ENCODE measurements at regions not wholly inside any gene's neighbourhood (a gene's known extent, or its start where the extent isn't known, plus 50 kb on each side); places are given as distances from the start of the nearest gene placed in this dataset.

DNA sequence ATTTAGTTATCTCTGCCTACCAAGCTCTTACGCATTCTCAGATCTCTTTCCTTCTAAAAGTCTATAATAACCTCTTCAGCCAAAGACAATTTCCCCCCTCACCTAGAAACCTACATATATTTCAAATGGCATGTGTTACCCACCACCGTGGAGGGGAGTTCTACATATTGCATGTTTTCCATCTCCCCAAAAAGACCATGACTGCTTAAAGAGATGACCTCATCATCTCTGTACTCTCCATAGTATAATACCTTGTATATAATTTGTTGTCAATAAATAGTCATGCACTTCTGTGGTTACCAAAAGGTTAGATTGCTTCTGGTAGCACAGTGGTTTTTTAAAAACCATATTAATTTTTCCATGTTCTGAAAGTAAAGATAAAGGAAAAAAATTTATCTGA, 148.4 kb downstream of the TBX18 start:
- TF ChIP-seq, protein P1, sequence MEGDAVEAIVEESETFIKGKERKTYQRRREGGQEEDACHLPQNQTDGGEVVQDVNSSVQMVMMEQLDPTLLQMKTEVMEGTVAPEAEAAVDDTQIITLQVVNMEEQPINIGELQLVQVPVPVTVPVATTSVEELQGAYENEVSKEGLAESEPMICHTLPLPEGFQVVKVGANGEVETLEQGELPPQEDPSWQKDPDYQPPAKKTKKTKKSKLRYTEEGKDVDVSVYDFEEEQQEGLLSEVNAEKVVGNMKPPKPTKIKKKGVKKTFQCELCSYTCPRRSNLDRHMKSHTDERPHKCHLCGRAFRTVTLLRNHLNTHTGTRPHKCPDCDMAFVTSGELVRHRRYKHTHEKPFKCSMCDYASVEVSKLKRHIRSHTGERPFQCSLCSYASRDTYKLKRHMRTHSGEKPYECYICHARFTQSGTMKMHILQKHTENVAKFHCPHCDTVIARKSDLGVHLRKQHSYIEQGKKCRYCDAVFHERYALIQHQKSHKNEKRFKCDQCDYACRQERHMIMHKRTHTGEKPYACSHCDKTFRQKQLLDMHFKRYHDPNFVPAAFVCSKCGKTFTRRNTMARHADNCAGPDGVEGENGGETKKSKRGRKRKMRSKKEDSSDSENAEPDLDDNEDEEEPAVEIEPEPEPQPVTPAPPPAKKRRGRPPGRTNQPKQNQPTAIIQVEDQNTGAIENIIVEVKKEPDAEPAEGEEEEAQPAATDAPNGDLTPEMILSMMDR (IDR thresholded peaks at IDR 0.05; ENCODE audit: low read depth, low read length, missing control alignments) = no peak
- DNase-seq (ENCODE audit: low read depth) = no peak
- no peak overlapping the region for H3K4me3 ChIP-seq (ENCODE audit: low read depth, low read length)

DNA sequence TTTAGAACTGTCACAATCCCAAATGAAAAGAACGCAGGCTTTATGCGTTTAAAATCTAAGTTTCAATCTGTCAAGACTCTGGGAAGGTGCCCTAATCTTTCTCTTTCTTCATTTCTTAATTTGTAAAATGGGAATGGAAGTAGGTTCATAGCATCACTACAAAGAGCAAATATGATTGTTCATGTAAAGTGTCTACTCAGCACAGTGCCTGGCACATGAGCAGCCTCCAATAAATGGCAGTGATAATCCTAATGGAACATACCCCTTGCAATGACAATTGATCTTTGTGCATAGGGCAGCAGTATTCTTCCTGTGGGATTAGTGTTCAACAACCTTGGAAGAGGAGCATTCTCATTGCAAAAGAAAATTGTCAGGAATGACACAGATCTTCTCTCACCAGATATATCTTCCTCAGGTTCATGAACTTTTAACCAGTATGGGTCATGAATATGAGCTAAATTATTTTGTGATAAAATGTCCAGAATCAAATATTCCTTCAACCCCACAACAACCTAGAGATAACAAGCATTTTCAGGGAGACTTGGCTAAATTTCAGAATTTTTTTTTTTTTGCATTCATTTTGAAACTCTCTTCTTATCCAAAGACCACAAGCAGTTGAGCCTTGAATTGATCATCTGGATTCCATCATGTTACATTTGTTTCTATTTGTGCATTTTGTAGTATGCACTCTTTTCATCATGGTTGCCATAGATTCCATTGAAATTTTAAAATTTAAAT, 149.1 kb downstream of the TBX18 start:
- DNase-seq (ENCODE audit: low read depth) = no peak
- no peak overlapping the region for H3K4me3 ChIP-seq (ENCODE audit: low read depth, low read length)
- TF ChIP-seq, protein P1 (IDR thresholded peaks at IDR 0.05; ENCODE audit: low read depth, low read length, missing control alignments) = no peak

DNA sequence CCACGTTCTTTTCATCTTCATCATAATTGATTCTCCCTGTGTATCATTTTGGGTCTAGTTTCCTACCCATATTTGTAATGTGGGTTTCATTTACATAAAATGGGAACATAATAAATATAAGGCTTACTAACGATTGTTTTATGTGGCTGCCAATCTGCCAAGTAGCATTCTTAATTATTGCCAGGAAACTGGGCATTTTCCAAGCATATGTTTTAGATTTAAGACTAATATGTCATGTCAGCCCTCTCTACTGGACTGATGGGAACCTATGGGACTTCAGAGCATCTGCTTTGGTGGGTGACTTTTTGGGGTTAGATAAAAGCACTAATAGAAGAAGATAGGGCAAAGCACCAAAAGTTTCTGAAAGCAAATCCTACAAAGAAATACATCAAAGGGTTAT, 157.5 kb downstream of the TBX18 start:
- TF ChIP-seq, protein P1 (IDR thresholded peaks at IDR 0.05; ENCODE audit: low read depth, low read length, missing control alignments) = no peak
- no peak for DNase-seq (ENCODE audit: low read depth)
- no peak overlapping the region for H3K4me3 ChIP-seq (ENCODE audit: low read depth, low read length)

DNA sequence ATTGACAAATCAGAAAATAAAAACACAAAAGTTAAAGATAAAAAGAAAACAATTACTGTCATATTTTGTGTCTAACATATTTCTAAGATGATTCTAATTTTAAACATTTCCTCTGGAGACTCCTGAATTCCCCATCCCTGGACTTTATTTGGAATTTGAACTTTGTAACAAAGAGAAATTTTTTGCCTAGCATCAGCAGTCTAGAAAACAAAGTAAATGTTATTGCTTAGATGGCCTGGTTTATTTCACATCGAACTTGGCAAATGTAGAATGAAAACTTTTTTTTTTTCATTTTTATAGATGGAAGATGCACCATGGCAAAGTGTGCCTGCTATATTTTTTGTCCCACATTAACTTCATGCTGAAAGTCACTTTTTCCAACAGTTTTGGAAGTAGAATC, 159.1 kb downstream of the TBX18 start:
- H3K4me3 ChIP-seq (ENCODE audit: low read depth, low read length) = no peak overlapping the region
- no peak for DNase-seq (ENCODE audit: low read depth)
- TF ChIP-seq, protein P1 (IDR thresholded peaks at IDR 0.05; ENCODE audit: low read depth, low read length, missing control alignments) = no peak

DNA sequence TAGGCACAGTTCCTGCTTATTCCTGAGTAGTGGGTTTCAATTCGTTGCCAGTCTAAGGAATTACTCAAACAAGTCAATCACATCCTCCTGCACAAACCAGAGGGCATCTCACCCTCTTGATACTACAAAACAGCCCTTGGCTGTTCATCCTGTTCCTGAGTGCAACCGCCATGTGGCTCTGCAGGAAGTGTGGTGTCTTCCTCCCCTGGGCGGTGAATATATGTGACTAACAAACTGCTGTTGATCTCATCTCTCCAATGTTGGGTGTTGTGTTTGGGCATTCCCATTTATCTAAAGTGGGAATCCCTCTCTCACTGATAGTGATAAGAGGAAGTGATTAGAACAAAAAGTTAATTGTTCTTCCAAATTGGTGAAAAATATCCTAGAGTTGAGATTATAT, 163.0 kb downstream of the TBX18 start:
- no peak for DNase-seq (ENCODE audit: low read depth)
- TF ChIP-seq, protein P1 (IDR thresholded peaks at IDR 0.05; ENCODE audit: low read depth, low read length, missing control alignments) = no peak
- H3K4me3 ChIP-seq (ENCODE audit: low read depth, low read length) = no peak overlapping the region

DNA sequence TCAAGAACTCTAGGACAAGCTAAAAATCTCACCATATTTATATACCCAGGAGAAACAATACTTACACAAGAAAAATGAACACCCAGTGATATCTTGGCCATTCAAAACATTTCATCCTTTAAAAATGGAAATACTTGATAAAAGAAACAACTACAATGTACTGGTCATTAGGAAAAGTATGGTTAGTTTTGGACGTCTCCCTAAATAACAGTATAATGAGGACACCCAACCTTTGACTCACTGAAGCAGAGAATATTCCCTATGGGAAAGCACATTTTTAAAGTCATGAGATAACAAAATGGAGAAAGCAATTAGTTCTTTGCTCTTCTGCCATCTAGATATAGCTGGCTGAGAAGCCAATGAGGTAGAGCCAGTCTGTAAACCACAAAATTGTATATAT, 164.4 kb downstream of the TBX18 start:
- H3K4me3 ChIP-seq (ENCODE audit: low read depth, low read length) = no peak overlapping the region
- TF ChIP-seq, protein P1 (IDR thresholded peaks at IDR 0.05; ENCODE audit: low read depth, low read length, missing control alignments) = no peak
- DNase-seq (ENCODE audit: low read depth) = no peak

DNA sequence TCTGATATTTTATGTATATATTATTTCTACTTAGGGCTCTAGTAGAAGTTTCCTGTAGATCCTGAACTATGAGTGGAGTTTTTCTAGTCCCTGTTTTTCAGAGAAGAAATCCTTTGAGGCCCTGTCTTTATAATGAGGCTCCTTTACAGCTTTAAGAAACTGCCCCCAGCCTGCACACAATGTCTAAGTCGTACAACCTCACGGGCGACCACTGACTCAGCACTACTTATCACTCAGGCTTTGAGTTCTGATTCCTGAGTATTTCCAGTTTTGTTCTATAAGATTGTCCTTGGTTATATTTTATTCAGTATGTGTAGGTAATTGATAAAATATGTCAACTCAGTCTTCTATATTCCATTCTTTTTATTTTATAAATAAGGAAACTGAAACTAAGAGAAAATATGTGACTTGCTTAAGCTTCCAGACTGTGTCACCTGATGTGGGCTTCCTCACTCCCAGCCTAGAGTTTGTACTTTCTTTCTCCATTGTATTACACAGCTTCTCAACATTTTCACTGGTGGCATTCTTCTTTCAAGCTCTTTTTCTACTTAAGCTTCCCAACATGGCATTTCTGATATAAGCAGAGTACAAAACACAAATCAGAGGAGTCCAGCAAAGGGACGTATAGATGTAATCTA, 167.0 kb downstream of the TBX18 start:
- TF ChIP-seq, protein P1 (IDR thresholded peaks at IDR 0.05; ENCODE audit: low read depth, low read length, missing control alignments) = no peak
- no peak for DNase-seq (ENCODE audit: low read depth)
- H3K4me3 ChIP-seq (ENCODE audit: low read depth, low read length) = no peak overlapping the region

Data from GM12864 (cell line).